HG03342 (cell line): ENCODE measurements at regions not wholly inside any gene's neighbourhood (a gene's known extent, or its start where the extent isn't known, plus 50 kb on each side); places are given as distances from the start of the nearest gene placed in this dataset.

ENCODE experiments used
- ATAC-seq: cut with Tn5 transposase; IDR thresholded peaks from one replicate; pipeline ENCODE4 v1.9.1; 2021; ENCODE audit warnings: mild to moderate bottlenecking, moderate library complexity; ENCODE audit not compliant: unreplicated experiment

- no peak for ATAC-seq
These were observed 1312.7 kb upstream of the ACO1 start for GRCh38 chr9:31071606-31072286.

DNA sequence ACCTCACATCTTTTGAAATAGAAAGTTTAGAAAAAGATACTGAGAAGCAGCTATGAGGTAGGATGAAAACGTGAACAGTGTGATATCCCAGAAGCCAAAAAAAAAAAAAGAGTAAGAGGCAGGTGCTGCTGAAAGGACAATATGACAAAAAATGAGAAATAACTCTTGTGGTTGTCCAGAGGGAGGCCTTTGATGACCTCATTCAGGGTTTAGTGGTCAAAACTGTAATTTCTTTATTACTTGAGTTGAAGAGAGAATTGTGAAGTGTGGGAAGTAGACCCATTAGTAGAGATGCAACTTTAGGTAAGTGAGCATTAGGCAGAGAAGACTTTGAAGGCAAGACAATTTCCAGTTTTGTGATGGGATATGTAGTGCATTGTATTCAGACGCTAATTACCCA lies 1306.3 kb upstream of the ACO1 start:
- ATAC-seq: no peak

GRCh38 chr9:31084350-31084749 lies 1300.1 kb upstream of the ACO1 start:
- no peak for ATAC-seq

DNA sequence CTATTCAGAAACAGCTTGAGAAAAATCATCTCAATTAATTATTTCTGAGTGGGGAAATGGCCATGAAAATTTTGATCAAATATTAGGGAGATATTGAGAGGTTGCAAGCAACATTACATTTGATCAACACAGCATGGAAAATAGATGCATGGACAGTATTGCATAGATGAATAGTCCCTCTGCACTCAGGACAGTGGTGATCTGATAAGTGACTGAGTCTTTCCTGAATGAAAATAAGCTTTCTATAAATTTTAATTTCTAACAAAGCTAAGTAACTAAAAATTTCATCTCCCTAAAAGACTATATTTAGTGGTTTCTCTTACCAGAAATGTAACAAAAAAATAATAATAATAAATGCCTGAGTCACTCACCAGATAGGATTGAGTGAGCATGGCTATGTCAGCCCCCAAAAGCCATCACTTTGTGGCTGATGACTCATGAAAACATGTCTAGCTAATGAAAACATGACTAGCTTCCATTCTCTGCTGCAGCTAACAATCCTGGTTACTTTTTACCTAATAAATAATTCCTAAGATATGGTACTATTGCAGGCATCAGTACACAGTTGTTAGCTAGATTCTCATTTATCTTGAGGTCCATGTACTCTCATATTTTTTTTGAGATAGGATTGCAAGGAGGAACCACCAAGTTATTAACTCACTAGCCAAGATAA lies 1294.8 kb upstream of the ACO1 start:
- ATAC-seq: no peak

DNA sequence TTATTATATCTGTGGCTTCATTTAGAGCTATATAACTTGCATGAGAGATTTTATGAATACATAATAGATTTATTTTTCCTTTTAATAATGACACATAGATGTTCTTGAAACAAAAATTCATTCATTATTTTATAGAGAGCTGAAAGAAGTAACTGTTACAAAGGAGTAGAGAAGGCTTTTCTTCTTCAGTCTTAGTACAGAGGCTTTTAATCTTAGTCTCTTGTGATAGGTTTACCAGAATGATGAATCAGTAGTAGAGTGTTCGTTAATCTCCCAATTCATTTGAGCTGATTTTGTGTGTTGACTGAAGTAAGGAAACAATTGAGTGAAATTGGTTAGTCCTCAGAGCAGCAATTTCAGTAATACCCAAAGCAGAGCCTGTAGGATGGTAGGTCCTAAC lies 1284.1 kb upstream of the ACO1 start:
- no peak for ATAC-seq

GRCh38 chr9:31103836-31104235 lies 1280.6 kb upstream of the ACO1 start:
- ATAC-seq: no peak

- no peak for ATAC-seq
These were observed 1280.2 kb upstream of the ACO1 start for GRCh38 chr9:31104249-31104648.

- ATAC-seq: no peak
These were observed 1272.0 kb upstream of the ACO1 start for GRCh38 chr9:31112491-31112890.

- no peak for ATAC-seq
These were observed 1270.1 kb upstream of the ACO1 start for GRCh38 chr9:31114346-31114745.

- peak; percentile 90 for ATAC-seq
These were observed 1264.5 kb upstream of the ACO1 start for GRCh38 chr9:31119890-31120454.

GRCh38 chr9:31124389-31124788 lies 1260.1 kb upstream of the ACO1 start:
- no peak for ATAC-seq

DNA sequence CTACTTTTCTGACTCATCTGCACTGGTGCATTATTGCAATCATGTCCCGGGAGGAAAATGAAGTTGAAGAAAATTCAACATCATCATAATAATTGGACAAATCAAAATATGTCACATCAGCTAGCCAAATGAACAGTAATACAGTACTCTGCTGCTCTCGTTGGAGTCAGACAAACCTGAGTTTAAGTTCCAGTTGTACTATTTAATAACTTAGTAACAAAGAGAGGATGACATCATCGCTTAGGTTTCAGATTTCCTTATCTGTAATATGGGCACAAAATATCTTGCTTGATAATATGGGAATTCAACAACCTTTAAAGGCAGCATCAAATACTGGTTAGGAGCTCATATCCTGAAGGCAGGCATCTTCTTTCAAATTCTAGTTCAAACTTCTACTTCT lies 1248.9 kb upstream of the ACO1 start:
- ATAC-seq: no peak

DNA sequence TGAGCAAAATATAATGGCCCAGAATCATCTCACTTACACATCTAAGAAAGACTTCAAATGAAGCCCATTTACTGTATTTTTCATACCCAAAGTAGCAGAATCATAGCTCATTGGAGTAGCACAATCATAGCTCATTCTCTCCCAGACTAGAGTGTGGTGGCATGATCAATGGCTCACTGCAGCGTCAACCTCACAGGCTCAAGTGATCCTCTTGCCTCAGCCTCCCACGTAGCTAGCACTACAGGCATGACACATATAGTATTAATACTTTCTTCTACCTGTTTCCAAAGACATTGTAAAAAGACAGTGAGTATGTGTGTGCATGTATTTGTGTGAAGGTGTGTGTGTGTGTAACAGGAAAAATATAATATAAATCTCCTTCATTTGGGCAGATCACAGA lies 1247.9 kb upstream of the ACO1 start:
- no peak for ATAC-seq

GRCh38 chr9:31137176-31138160 lies 1247.0 kb upstream of the ACO1 start:
- no peak for ATAC-seq

- peak; percentile 69 for ATAC-seq
These were observed 1244.1 kb upstream of the ACO1 start for GRCh38 chr9:31140316-31140715.

GRCh38 chr9:31142456-31142855 lies 1242.0 kb upstream of the ACO1 start:
- ATAC-seq: no peak

DNA sequence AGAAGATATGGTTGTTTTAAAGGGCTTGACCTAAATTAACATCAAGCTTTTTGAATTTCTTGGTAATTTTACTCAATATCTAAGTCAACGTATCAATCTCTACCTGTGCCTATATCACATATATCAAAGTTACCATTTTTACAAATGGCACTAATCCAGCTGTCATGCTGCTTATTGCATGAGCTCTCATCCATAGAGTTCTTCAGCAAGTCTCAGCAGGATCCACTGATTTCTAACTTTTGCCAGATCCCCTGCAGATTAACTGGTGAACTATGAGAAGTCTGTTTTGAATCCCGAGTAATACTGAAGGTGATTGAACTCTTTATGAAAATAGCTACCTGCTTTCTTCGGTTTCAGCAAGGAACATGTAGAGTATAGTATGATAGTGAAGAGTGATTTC lies 1239.8 kb upstream of the ACO1 start:
- ATAC-seq: no peak

- peak; percentile 97 for ATAC-seq
These were observed 1237.8 kb upstream of the ACO1 start for GRCh38 chr9:31146485-31147166.

- peak; percentile 99 for ATAC-seq
These were observed 1231.1 kb upstream of the ACO1 start for GRCh38 chr9:31153250-31153840.

GRCh38 chr9:31166516-31166915 lies 1217.9 kb upstream of the ACO1 start:
- no peak for ATAC-seq
